ENCODE measurements at regions not wholly inside any gene's neighbourhood (a gene's known extent, or its start where the extent isn't known, plus 50 kb on each side); places are given as distances from the start of the nearest gene placed in this dataset.

GRCh38 chr13:60286707-60287106 is 110.3 kb upstream of the TDRD3 start:
- no peak for DNase-seq (ENCODE audit: low spot score)

GRCh38 chr13:60288569-60288968 is 108.5 kb upstream of the TDRD3 start:
- no peak for DNase-seq (ENCODE audit: low spot score)

GRCh38 chr13:60303166-60303565 is 93.9 kb upstream of the TDRD3 start:
- no peak for DNase-seq (ENCODE audit: low spot score)

GRCh38 chr13:60311527-60311926 is 85.5 kb upstream of the TDRD3 start:
- DNase-seq (ENCODE audit: low spot score), result no peak

- no peak for DNase-seq (ENCODE audit: low spot score)
These were observed 84.0 kb upstream of the TDRD3 start for GRCh38 chr13:60312851-60313505.

- no peak for DNase-seq (ENCODE audit: low spot score)
These were observed 78.8 kb upstream of the TDRD3 start for GRCh38 chr13:60318186-60318585.

- DNase-seq (ENCODE audit: low spot score), result no peak
These were observed 72.9 kb upstream of the TDRD3 start for GRCh38 chr13:60324131-60324530.

GRCh38 chr13:60326273-60326672 is 70.7 kb upstream of the TDRD3 start:
- peak; percentile 20 for DNase-seq (ENCODE audit: low spot score)

- no peak for DNase-seq (ENCODE audit: low spot score)
These were observed 69.5 kb upstream of the TDRD3 start for GRCh38 chr13:60327511-60327910.

- DNase-seq (ENCODE audit: low spot score), result no peak
These were observed 68.9 kb upstream of the TDRD3 start for GRCh38 chr13:60328073-60328472.

GRCh38 chr13:60329221-60329923 is 67.6 kb upstream of the TDRD3 start:
- DNase-seq (ENCODE audit: low spot score), result peak; percentile 62

- DNase-seq (ENCODE audit: low spot score), result no peak
These were observed 65.6 kb upstream of the TDRD3 start for GRCh38 chr13:60331249-60332012.

- no peak for DNase-seq (ENCODE audit: low spot score)
These were observed 64.3 kb upstream of the TDRD3 start for GRCh38 chr13:60332682-60333081.

GRCh38 chr13:60334310-60334709 is 62.7 kb upstream of the TDRD3 start:
- DNase-seq (ENCODE audit: low spot score), result no peak

- DNase-seq (ENCODE audit: low spot score), result peak; percentile 73
These were observed 61.5 kb upstream of the TDRD3 start for GRCh38 chr13:60335531-60335930.

- no peak for DNase-seq (ENCODE audit: low spot score)
These were observed 58.3 kb upstream of the TDRD3 start for GRCh38 chr13:60338754-60339153.

- no peak for DNase-seq (ENCODE audit: low spot score)
These were observed 53.0 kb upstream of the TDRD3 start for GRCh38 chr13:60343978-60344377.

- DNase-seq (ENCODE audit: low spot score), result no peak
These were observed 49.8 kb upstream of the TDRD3 start for GRCh38 chr13:60347174-60347573.

Data from RKO (cell line).